H1 (cell line): ENCODE measurements at regions not wholly inside any gene's neighbourhood (a gene's known extent, or its start where the extent isn't known, plus 50 kb on each side); places are given as distances from the start of the nearest gene placed in this dataset.

Experiments
- CTCF ChIA-PET: fragments of 300-600 bp; sonication (Branson Sonifier 250); formaldehyde crosslinking; loops from one replicate; lab custom pipeline; 2021; ENCODE audit not compliant: partially characterized antibody; lab: Charles Lee
- POLR2A ChIA-PET: fragments of 300-600 bp; sonication (Branson Sonifier 250); formaldehyde crosslinking; loops from one replicate; lab custom pipeline; 2021; ENCODE audit warnings: inconsistent platforms; ENCODE audit not compliant: partially characterized antibody; lab: Charles Lee
- DNase-seq, 2 experiments: peaks; one replicate each; pipeline versions ENCODE4 v3.0.0 to v3.0.0-alpha.2; 2010 to 2022; ENCODE audit warnings: low spot score in 2 of 2, low read depth in 1 of 2, mixed read lengths in 1 of 2
- FAIRE-seq: peaks from 2 replicates; lab custom pipeline; 2011; peaks lifted over from hg19 to GRCh38; lab: Jason Lieb, UNC
- H2AFZ ChIP-seq: 2 replicates; pipeline ENCODE4 v1.8.1; 2012; ENCODE audit warnings: low read length, inconsistent platforms
- H2AK5ac ChIP-seq: 2 replicates; pipeline ENCODE4 v1.6.1; 2013; ENCODE audit warnings: low read depth, low read length
- H2BK120ac ChIP-seq: replicated peaks from 2 replicates; pipeline ENCODE3; 2013; ENCODE audit warnings: low read depth, low read length, inconsistent platforms
- H2BK12ac ChIP-seq: 2 replicates; pipeline ENCODE4 v1.6.1; 2013; ENCODE audit warnings: low read depth, low read length
- H2BK15ac ChIP-seq: 2 replicates; pipeline ENCODE4 v1.6.1; 2013; ENCODE audit warnings: low read length
- H2BK20ac ChIP-seq: 2 replicates; pipeline ENCODE4 v1.6.1; 2013; ENCODE audit warnings: low read length
- H2BK5ac ChIP-seq: 2 replicates; pipeline ENCODE4 v1.6.1; 2013; ENCODE audit warnings: low read depth, low read length
- H3K14ac ChIP-seq: 2 replicates; pipeline ENCODE4 v1.6.1; 2013; ENCODE audit warnings: inconsistent platforms; ENCODE audit not compliant: insufficient read length
- H3K18ac ChIP-seq: 2 replicates; pipeline ENCODE4 v1.6.1; 2013; ENCODE audit warnings: low read length; ENCODE audit errors: extremely low read depth
- H3K23ac ChIP-seq: 2 replicates; pipeline ENCODE4 v1.6.1; 2013; ENCODE audit warnings: inconsistent platforms; ENCODE audit not compliant: insufficient read length
- H3K23me2 ChIP-seq: 2 replicates; pipeline ENCODE4 v1.6.1; 2013; ENCODE audit warnings: low read depth, low read length
- H3K27ac ChIP-seq: 2 replicates; pipeline ENCODE4 v1.6.1; 2011; ENCODE audit warnings: low read depth, low read length, inconsistent platforms
- H3K27me3 ChIP-seq, 4 experiments: replicated peaks in 1 of 4; 1 replicate in 1 of 4; 2 replicates in 3 of 4; pipeline versions ENCODE4 v1.6.1 to v1.8.1; 2011 to 2013; ENCODE audit warnings: low read length in 3 of 4, mild to moderate bottlenecking in 3 of 4, inconsistent platforms in 2 of 4, mixed read lengths in 2 of 4, moderate library complexity in 1 of 4; ENCODE audit not compliant: control insufficient read depth in 3 of 4, insufficient read depth in 3 of 4; ENCODE audit errors: extremely low read depth in 1 of 4
- H3K36me3 ChIP-seq, 4 experiments: 2 replicates each; pipeline versions ENCODE4 v1.6.1 to v1.8.1; 2011 to 2013; ENCODE audit warnings: mild to moderate bottlenecking in 4 of 4, low read length in 3 of 4, moderate library complexity in 2 of 4, control low read depth in 1 of 4, inconsistent platforms in 1 of 4; ENCODE audit not compliant: insufficient read depth in 4 of 4, control insufficient read depth in 2 of 4
- H3K4ac ChIP-seq: replicated peaks from 2 replicates; pipeline ENCODE3; 2013; ENCODE audit warnings: low read length, low read depth, mixed read lengths, inconsistent platforms; ENCODE audit not compliant: insufficient read length
- H3K4me1 ChIP-seq, 4 experiments: replicated peaks in 1 of 4; 1 replicate in 1 of 4; 2 replicates in 3 of 4; pipeline versions ENCODE4 v1.6.1 to v1.8.1; 2011 to 2013; ENCODE audit warnings: low read length in 3 of 4, inconsistent platforms in 2 of 4, mixed read lengths in 1 of 4; ENCODE audit not compliant: insufficient read depth in 4 of 4, control insufficient read depth in 3 of 4
- H3K4me2 ChIP-seq, 2 experiments: 2 replicates each; pipeline versions ENCODE4 v1.6.1 to v1.8.1; 2011 to 2013; ENCODE audit warnings: low read depth in 2 of 2, low read length in 2 of 2, control low read depth in 1 of 2, inconsistent platforms in 1 of 2, mild to moderate bottlenecking in 1 of 2; ENCODE audit not compliant: insufficient read depth in 1 of 2
- H3K4me3 ChIP-seq, 4 experiments: fragments of 200-600, 300-600 bp in 1 of 4; sonication (generic), shearing (Covaris generic), sonication (Bioruptor Twin) in 1 of 4; 2 replicates each; pipeline versions ENCODE4 v1.5.1 to v1.8.1; 2011 to 2016; ENCODE audit warnings: low read length in 4 of 4, low read depth in 3 of 4, control low read depth in 2 of 4, inconsistent platforms in 2 of 4, mild to moderate bottlenecking in 2 of 4, mixed read lengths in 1 of 4, moderate library complexity in 1 of 4; ENCODE audit not compliant: insufficient read depth in 2 of 4; ENCODE audit errors: extremely low read depth in 1 of 4
- H3K56ac ChIP-seq: replicated peaks from 2 replicates; pipeline ENCODE3; 2013; ENCODE audit warnings: low read depth, mild to moderate bottlenecking, mixed read lengths, low read length, inconsistent platforms; ENCODE audit not compliant: insufficient read length
- H3K79me1 ChIP-seq: 2 replicates; pipeline ENCODE4 v1.6.1; 2013; ENCODE audit warnings: low read depth, low read length, control low read depth
- H3K79me2 ChIP-seq, 2 experiments: 2 replicates each; pipeline versions ENCODE4 v1.6.1 to v1.8.1; 2012 to 2013; ENCODE audit warnings: low read length in 2 of 2, mild to moderate bottlenecking in 2 of 2, inconsistent platforms in 1 of 2; ENCODE audit not compliant: insufficient read depth in 2 of 2, control insufficient read depth in 1 of 2
- H3K9ac ChIP-seq, 4 experiments: replicated peaks in 1 of 4; 1 replicate in 1 of 4; 2 replicates in 3 of 4; pipeline versions ENCODE4 v1.6.1 to v1.8.1; 2011 to 2013; ENCODE audit warnings: low read depth in 3 of 4, low read length in 3 of 4, control low read depth in 2 of 4, mild to moderate bottlenecking in 2 of 4, moderate library complexity in 2 of 4, inconsistent platforms in 1 of 4; ENCODE audit errors: extremely low read depth in 1 of 4
- H3K9me3 ChIP-seq, 2 experiments: 2 replicates each; pipeline versions ENCODE4 v1.6.1 to v1.8.1; 2012 to 2013; ENCODE audit warnings: mild to moderate bottlenecking in 2 of 2, moderate library complexity in 2 of 2, control low read depth in 1 of 2, inconsistent platforms in 1 of 2, low read depth in 1 of 2, low read length in 1 of 2, mixed read lengths in 1 of 2; ENCODE audit not compliant: insufficient read depth in 2 of 2
- H4K20me1 ChIP-seq, 2 experiments: replicated peaks in 1 of 2; 2 replicates each; pipeline versions ENCODE3 to v1.8.1; 2011 to 2013; ENCODE audit warnings: inconsistent platforms in 2 of 2, low read length in 2 of 2, mild to moderate bottlenecking in 1 of 2; ENCODE audit not compliant: insufficient read depth in 2 of 2, control insufficient read depth in 1 of 2
- H4K5ac ChIP-seq: 2 replicates; pipeline ENCODE4 v1.6.1; 2013; ENCODE audit warnings: low read length, low read depth, mixed read lengths, inconsistent platforms; ENCODE audit not compliant: insufficient read length
- H4K8ac ChIP-seq: 2 replicates; pipeline ENCODE4 v1.8.0; 2013; ENCODE audit warnings: mild to moderate bottlenecking, moderate library complexity, low read length, inconsistent platforms; ENCODE audit not compliant: insufficient read depth; ENCODE audit errors: extremely low read depth
- H4K91ac ChIP-seq: replicated peaks from 2 replicates; pipeline ENCODE3; 2013; ENCODE audit warnings: low read length, mixed read lengths, inconsistent platforms; ENCODE audit not compliant: insufficient read length
- ATF3 ChIP-seq: IDR thresholded peaks from 2 replicates; pipeline ENCODE4 v1.6.1; 2011; ENCODE audit warnings: low read depth, mild to moderate bottlenecking, low read length; ENCODE audit not compliant: insufficient read depth
- BCL11A ChIP-seq, 2 experiments: IDR thresholded peaks; one replicate each; pipeline ENCODE4 v1.6.1; 2011; ENCODE audit warnings: low read depth in 2 of 2, low read length in 2 of 2, mild to moderate bottlenecking in 2 of 2
- CBX8 ChIP-seq: fragments of 300-800, 300-1000 bp; sonication (generic); IDR thresholded peaks from 2 replicates; pipeline ENCODE4 v1.7.1; 2016; ENCODE audit warnings: low read depth, low read length, borderline replicate concordance
- CHD2 ChIP-seq: IDR thresholded peaks from 2 replicates; pipeline ENCODE4 v1.6.1; 2012; ENCODE audit warnings: low read length, improper control_type of control experiment
- E2F6 ChIP-seq: IDR thresholded peaks from 2 replicates; pipeline ENCODE4 v1.6.1; 2012; ENCODE audit warnings: inconsistent platforms
- HDAC2 ChIP-seq, 2 experiments: fragments of 300-600 bp in 1 of 2; sonication (generic) in 1 of 2; IDR thresholded peaks; 2 replicates each; pipeline ENCODE4 v1.6.1; 2011 to 2012; ENCODE audit warnings: low read depth in 2 of 2, low read length in 2 of 2, mild to moderate bottlenecking in 2 of 2, moderate library complexity in 2 of 2, borderline replicate concordance in 1 of 2, inconsistent platforms in 1 of 2
- MAFK ChIP-seq: IDR thresholded peaks from 2 replicates; pipeline ENCODE4 v1.6.1; 2012; ENCODE audit warnings: low read depth, mild to moderate bottlenecking, improper control_type of control experiment, low read length
- NANOG ChIP-seq: IDR thresholded peaks from 2 replicates; pipeline ENCODE4 v1.6.1; 2011; ENCODE audit warnings: low read length, low read depth, mild to moderate bottlenecking, inconsistent platforms; ENCODE audit not compliant: insufficient read depth, poor library complexity, severe bottlenecking
- NRF1 ChIP-seq: IDR thresholded peaks from 2 replicates; pipeline ENCODE4 v1.6.1; 2011; ENCODE audit warnings: mild to moderate bottlenecking, low read depth, low read length, improper control_type of control experiment
- SP1 ChIP-seq: IDR thresholded peaks from 2 replicates; pipeline ENCODE4 v1.6.1; 2011; ENCODE audit warnings: low read depth, low read length
- SP2 ChIP-seq: IDR thresholded peaks from 2 replicates; pipeline ENCODE4 v1.6.1; 2012; ENCODE audit warnings: mild to moderate bottlenecking, low read length, inconsistent platforms
- SUZ12 ChIP-seq: fragments of 200-600 bp; sonication (generic); IDR thresholded peaks from 2 replicates; pipeline ENCODE4 v1.6.1; 2012; ENCODE audit warnings: mild to moderate bottlenecking, inconsistent platforms, low read length, moderate library complexity, mixed read lengths
- ZNF274 ChIP-seq: IDR thresholded peaks from 2 replicates; pipeline ENCODE4 v1.7.0; 2012; ENCODE audit warnings: low read length, borderline replicate concordance; ENCODE audit errors: extremely low read depth
- WGBS, 2 experiments: shearing (Covaris generic) in 1 of 2; methylation state at CpG; one replicate each; pipeline versions ENCODE4 v1.1.6 to v1.1.7; 2013 to 2015; ENCODE audit warnings: low lambda C conversion rate in 2 of 2, mixed read lengths in 2 of 2, inconsistent platforms in 1 of 2, low coverage in 1 of 2, missing lambda C conversion rate in 1 of 2; ENCODE audit not compliant: insufficient replicate concordance in 2 of 2, insufficient coverage in 1 of 2, insufficient read length in 1 of 2; ENCODE audit errors: extremely low coverage in 1 of 2, missing lambda C conversion rate in 1 of 2; 5-methylcytosine and 5-hydroxymethylcytosine counted together

DNA sequence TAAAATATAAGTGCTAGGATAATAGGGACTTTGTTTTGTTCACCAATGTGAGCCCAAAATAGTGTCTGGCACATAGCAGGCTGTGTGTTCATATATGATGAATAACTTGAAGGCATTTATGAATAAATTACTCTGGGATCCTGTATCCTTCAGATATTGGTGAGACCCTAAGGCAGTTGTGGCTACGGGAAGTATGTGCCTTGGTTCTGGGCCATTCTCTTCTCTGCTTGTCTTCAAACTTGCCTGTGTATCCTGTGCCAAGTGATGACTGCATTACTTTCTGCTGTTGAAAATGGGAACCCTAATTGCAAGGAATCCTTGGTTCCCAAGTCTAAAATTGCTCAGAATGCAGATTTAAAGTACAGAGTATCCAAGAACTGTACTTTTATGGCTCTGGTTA is 67.6 kb upstream of the KTN1 start:
- no peak overlapping the region for H3K18ac ChIP-seq
- no peak overlapping the region for H3K9ac ChIP-seq
- H2BK5ac ChIP-seq: no peak overlapping the region
- no peaks in the 10 kb centered on the region for H3K23me2 ChIP-seq
- no peak overlapping the region for H3K14ac ChIP-seq
- H2BK12ac ChIP-seq: no peak overlapping the region
- H2AK5ac ChIP-seq: no peak overlapping the region
- H3K4me1 ChIP-seq: no peaks in the 10 kb centered on the region
- no peak overlapping the region for H2BK120ac ChIP-seq
- no peaks in the 10 kb centered on the region for H3K9me3 ChIP-seq
- H3K27ac ChIP-seq: no peak overlapping the region
- H2BK15ac ChIP-seq: no peak overlapping the region
- no peak overlapping the region for H4K91ac ChIP-seq
- H3K4ac ChIP-seq: no peak overlapping the region
- H4K5ac ChIP-seq: no peak overlapping the region
- H3K4me2 ChIP-seq: no peak overlapping the region
- no peaks in the 10 kb centered on the region for H3K79me2 ChIP-seq
- no peak overlapping the region for H3K4me3 ChIP-seq
- no peaks in the 10 kb centered on the region for H3K79me1 ChIP-seq
- WGBS, 2 experiments: 100% methylated on average over 1 of the region's 1 CpG; no CpG with 5 or more reads in 1 of the 2 experiments
- no peaks in the 10 kb centered on the region; a peak in 1 of 8 replicates for H3K36me3 ChIP-seq
- H2BK20ac ChIP-seq: no peak overlapping the region
- H3K56ac ChIP-seq: no peak overlapping the region
- no peak overlapping the region for H4K8ac ChIP-seq
- FAIRE-seq (no peak), DNase-seq (no peak)
- no peaks in the 10 kb centered on the region for H3K27me3 ChIP-seq
- no peak overlapping the region for H2AFZ ChIP-seq
- ChIA-PET POLR2A (no interaction called here), CTCF (no interaction called here)
- no peak overlapping the region for H3K23ac ChIP-seq
- H4K20me1 ChIP-seq: no peaks in the 10 kb centered on the region
- no peak for TF ChIP-seq SP2
- TF ChIP-seq E2F6: no peak
- TF ChIP-seq MAFK: no peak
- TF ChIP-seq CBX8: no peak
- no peak for TF ChIP-seq NANOG
- TF ChIP-seq SUZ12: no peak
- TF ChIP-seq HDAC2 (IDR thresholded peaks at IDR 0.05; ENCODE audit: borderline replicate concordance in 1 of 2, low read depth in 2 of 2, low read length in 2 of 2): no peak
- no peak for TF ChIP-seq ZNF274
- no peak for TF ChIP-seq CHD2
- no peak for TF ChIP-seq NRF1
- TF ChIP-seq SP1: no peak
- TF ChIP-seq ATF3: no peak
- TF ChIP-seq BCL11A (IDR thresholded peaks at IDR 0.05; ENCODE audit: low read depth in 2 of 2, low read length in 2 of 2): no peak
